ENCODE measurements at regions not wholly inside any gene's neighbourhood (a gene's known extent, or its start where the extent isn't known, plus 50 kb on each side); places are given as distances from the start of the nearest gene placed in this dataset.

DNA sequence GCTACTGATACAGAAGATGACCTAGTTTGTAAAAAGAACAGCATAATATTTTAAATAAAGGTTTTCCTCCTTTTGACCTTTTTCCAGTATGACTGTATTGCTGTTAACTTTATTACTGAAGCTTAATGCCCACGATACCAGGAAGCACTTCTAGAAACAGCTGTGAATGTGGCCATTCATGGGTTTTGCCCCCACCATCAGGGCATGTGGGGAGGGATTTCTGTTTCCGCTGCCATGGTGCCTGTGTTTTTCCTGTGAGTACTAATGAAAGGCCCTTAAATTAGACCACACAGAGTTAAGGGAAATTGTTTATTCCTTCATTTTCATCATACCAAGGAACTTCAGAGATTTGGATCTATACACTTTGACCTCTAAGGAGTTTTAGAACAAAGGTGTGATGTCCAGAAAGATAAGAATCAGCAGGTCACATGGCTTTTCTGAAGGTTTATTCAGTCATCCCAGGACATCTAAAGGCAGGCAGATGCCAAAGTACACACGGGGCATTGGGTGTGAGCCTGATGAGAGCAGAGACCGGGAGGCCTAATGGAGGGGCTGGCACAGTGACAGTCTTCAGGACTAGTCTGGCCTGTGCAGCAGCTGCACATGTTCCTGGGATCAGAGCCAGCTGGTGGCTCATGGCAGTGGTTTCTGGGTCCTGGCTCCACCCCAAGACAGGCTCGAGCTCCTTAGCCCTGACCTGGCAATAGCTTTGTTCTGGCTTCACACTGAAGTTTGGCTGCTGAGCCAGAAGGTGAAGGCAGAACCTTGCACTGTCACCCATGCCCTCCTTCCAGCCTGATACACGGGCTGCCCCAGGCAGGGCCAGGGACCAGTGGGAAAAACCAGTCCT, 190.9 kb downstream of the REEP3 start:
- peak overlapping the region; percentile 78 for H3K27ac ChIP-seq
- no peaks in the 10 kb centered on the region for H3K27me3 ChIP-seq (replicated peaks)
- no peak overlapping the region for H3K4me3 ChIP-seq (ENCODE audit: low read depth, low read length)
- in situ Hi-C loops (cut with HindIII; ENCODE audit: low pct_ligation_motif_present, low sequenced_read_pairs) = loop anchor here (25.0 kb wide), 1 partner anchor 550 kb away; no protein-coding TSS in a partner anchor
- peak; percentile 92 for DNase-seq
- TF ChIP-seq CTCF (IDR thresholded peaks at IDR 0.05; ENCODE audit: low read depth, low read length, missing control alignments) = no peak
- no peaks in the 10 kb centered on the region for H3K36me3 ChIP-seq (replicated peaks)

DNA sequence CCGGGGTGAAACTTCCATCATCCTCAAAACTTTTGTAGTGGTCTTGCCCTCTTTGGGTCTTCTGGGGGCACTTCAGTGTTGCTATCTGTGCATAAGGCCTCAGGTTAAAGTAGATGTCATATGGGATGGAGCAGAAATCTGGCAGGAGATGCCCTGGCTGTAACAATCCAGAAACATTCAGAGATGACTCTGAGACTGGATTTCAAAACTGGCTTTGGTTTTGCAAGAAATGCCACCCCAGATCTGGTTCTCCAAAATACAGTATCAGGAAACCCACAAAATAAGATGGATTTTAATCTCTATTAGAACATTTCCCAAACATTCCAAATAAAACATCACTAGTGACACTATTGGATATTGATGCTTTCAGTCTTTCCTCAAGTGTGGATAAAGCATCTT, 191.5 kb downstream of the REEP3 start:
- no peak for DNase-seq
- no peaks in the 10 kb centered on the region for H3K36me3 ChIP-seq (replicated peaks)
- in situ Hi-C loops (cut with HindIII; ENCODE audit: low pct_ligation_motif_present, low sequenced_read_pairs) = loop anchor here (25.0 kb wide), 1 partner anchor 550 kb away; no protein-coding TSS in a partner anchor
- no peaks in the 10 kb centered on the region for H3K27me3 ChIP-seq (replicated peaks)
- peak overlapping the region; percentile 78 for H3K27ac ChIP-seq
- no peak for TF ChIP-seq CTCF (IDR thresholded peaks at IDR 0.05; ENCODE audit: low read depth, low read length, missing control alignments)
- H3K4me3 ChIP-seq (ENCODE audit: low read depth, low read length) = no peak overlapping the region

GRCh38 chr10:63713191-63714144, 192.3 kb downstream of the REEP3 start:
- DNase-seq = peak; percentile 63
- H3K36me3 ChIP-seq (replicated peaks) = no peaks in the 10 kb centered on the region
- in situ Hi-C loops (cut with HindIII; ENCODE audit: low pct_ligation_motif_present, low sequenced_read_pairs) = loop anchor here (25.0 kb wide), 1 partner anchor 551 kb away; no protein-coding TSS in a partner anchor
- peak overlapping the region; percentile 78 for H3K27ac ChIP-seq
- no peak overlapping the region for H3K4me3 ChIP-seq (ENCODE audit: low read depth, low read length)
- H3K27me3 ChIP-seq (replicated peaks) = no peaks in the 10 kb centered on the region
- TF ChIP-seq CTCF (IDR thresholded peaks at IDR 0.05; ENCODE audit: low read depth, low read length, missing control alignments) = no peak

- no peak for TF ChIP-seq CTCF (IDR thresholded peaks at IDR 0.05; ENCODE audit: low read depth, low read length, missing control alignments)
Observed at GRCh38 chr10:63716016-63716580, 194.9 kb downstream of the REEP3 start.

GRCh38 chr10:63717027-63717715, 196.0 kb downstream of the REEP3 start:
- Histone ChIP-seq H3K27ac (no peak overlapping the region), H3K27me3 (replicated peaks) (no peaks in the 10 kb centered on the region), H3K4me3 (ENCODE audit: low read depth, low read length) (no peak overlapping the region), H3K36me3 (replicated peaks) (no peaks in the 10 kb centered on the region)
- TF ChIP-seq CTCF (IDR thresholded peaks at IDR 0.05; ENCODE audit: low read depth, low read length, missing control alignments) = no peak
- in situ Hi-C loops (cut with HindIII; ENCODE audit: low pct_ligation_motif_present, low sequenced_read_pairs) = loop anchor here (25.0 kb wide), 1 partner anchor 555 kb away; no protein-coding TSS in a partner anchor
- DNase-seq = no peak

More at GRCh38 chr10:63716016-63716580, 194.9 kb downstream of the REEP3 start:
- H3K36me3 ChIP-seq (replicated peaks) = no peaks in the 10 kb centered on the region
- DNase-seq = no peak
- in situ Hi-C loops (cut with HindIII; ENCODE audit: low pct_ligation_motif_present, low sequenced_read_pairs) = loop anchor here (25.0 kb wide), 1 partner anchor 554 kb away; no protein-coding TSS in a partner anchor
- H3K4me3 ChIP-seq (ENCODE audit: low read depth, low read length) = no peak overlapping the region
- H3K27me3 ChIP-seq (replicated peaks) = no peaks in the 10 kb centered on the region
- H3K27ac ChIP-seq = no peak overlapping the region
